Left ventricle myocardium inferior (tissue), 1 donor: ENCODE measurements at regions not wholly inside any gene's neighbourhood (a gene's known extent, or its start where the extent isn't known, plus 50 kb on each side); places are given as distances from the start of the nearest gene placed in this dataset.
"Not testable (repeated sequence)": the region's sequence is repeated elsewhere in the genome, so short reads cannot be mapped to it uniquely, and the experiment has no call there.

Experiments used
- DNase-seq: peaks from one replicate; pipeline ENCODE4 v3.0.0-alpha.2; 2020
- H3K27ac ChIP-seq: fragments of 200-600 bp; replicated peaks from 2 replicates; pipeline ENCODE4 v1.8.0; 2021
- H3K27me3 ChIP-seq: fragments of 200-600 bp; 2 replicates; pipeline ENCODE4 v1.8.0; 2021; ENCODE audit warnings: low read depth
- H3K36me3 ChIP-seq: fragments of 200-600 bp; 2 replicates; pipeline ENCODE4 v1.8.0; 2021
- H3K4me1 ChIP-seq: fragments of 200-600 bp; 2 replicates; pipeline ENCODE4 v1.8.0; 2021
- H3K4me3 ChIP-seq: fragments of 200-600 bp; 2 replicates; pipeline ENCODE4 v1.8.0; 2021; ENCODE audit warnings: mild to moderate bottlenecking, moderate library complexity
- H3K9me3 ChIP-seq: fragments of 200-600 bp; replicated peaks from 2 replicates; pipeline ENCODE4 v1.8.0; 2021
- CTCF ChIP-seq: fragments of 200-600 bp; IDR thresholded peaks from 2 replicates; pipeline ENCODE4 v1.8.0; 2021; ENCODE audit warnings: antibody characterized with exemption, mild to moderate bottlenecking, borderline replicate concordance
- intact Hi-C: fragments of 100-400 bp; cut with micrococcal nuclease; formaldehyde crosslinking; loops from one replicate; pipeline ENCODE4 v1.11.0; 2022
- donor health status: DM: no; HTN: yes; CAD: no; lungs with severe emphysema.

GRCh38 chr5:142233083-142234032 is 91.5 kb downstream of the SPRY4 start:
- intact Hi-C loops = no loop called here
- no peaks in the 10 kb centered on the region for H3K27me3 ChIP-seq
- peaks cover 10% of the 10 kb centered on the region for H3K4me1 ChIP-seq
- no peak for TF ChIP-seq CTCF
- no peaks in the 10 kb centered on the region for H3K36me3 ChIP-seq
- no peaks in the 10 kb centered on the region for H3K9me3 ChIP-seq
- H3K27ac ChIP-seq = no peak overlapping the region
- no peak for DNase-seq
- H3K4me3 ChIP-seq = no peak overlapping the region

- H3K4me3 ChIP-seq, H3K36me3 ChIP-seq, DNase-seq, H3K9me3 ChIP-seq, H3K27me3 ChIP-seq, H3K27ac ChIP-seq, intact Hi-C loops: not testable (repeated sequence)
- peaks cover 10% of the 10 kb centered on the region for H3K4me1 ChIP-seq
These were observed 93.9 kb downstream of the SPRY4 start for GRCh38 chr5:142230949-142231348.

GRCh38 chr5:142225141-142225540 is 99.7 kb downstream of the SPRY4 start:
- intact Hi-C loops = no loop called here
- no peaks in the 10 kb centered on the region for H3K9me3 ChIP-seq
- no peaks in the 10 kb centered on the region for H3K36me3 ChIP-seq
- peaks cover 21% of the 10 kb centered on the region for H3K4me1 ChIP-seq
- no peak for TF ChIP-seq CTCF
- H3K27me3 ChIP-seq = no peaks in the 10 kb centered on the region
- no peak for DNase-seq
- H3K27ac ChIP-seq = no peak overlapping the region
- no peak overlapping the region for H3K4me3 ChIP-seq

GRCh38 chr5:142222866-142223558 is 101.8 kb downstream of the SPRY4 start:
- DNase-seq = no peak
- H3K36me3 ChIP-seq = no peaks in the 10 kb centered on the region
- no peak for TF ChIP-seq CTCF
- H3K4me3 ChIP-seq = no peak overlapping the region
- no peaks in the 10 kb centered on the region for H3K9me3 ChIP-seq
- peaks cover 21% of the 10 kb centered on the region for H3K4me1 ChIP-seq
- intact Hi-C loops = no loop called here
- no peak overlapping the region for H3K27ac ChIP-seq
- H3K27me3 ChIP-seq = no peaks in the 10 kb centered on the region

- Histone ChIP-seq H3K9me3 (no peaks in the 10 kb centered on the region), H3K36me3 (no peaks in the 10 kb centered on the region), H3K4me1 (peaks cover 21% of the 10 kb centered on the region), H3K4me3 (no peak overlapping the region), H3K27ac (no peak overlapping the region), H3K27me3 (no peaks in the 10 kb centered on the region)
- TF ChIP-seq CTCF = no peak
- intact Hi-C loops = no loop called here
- DNase-seq = no peak
These were observed 102.5 kb downstream of the SPRY4 start for GRCh38 chr5:142222225-142222865.
